Dendritic cell treated with granulocyte-macrophage colony-stimulating factor and Interleukin-4, amounts not matched to agents 40 ng/mL and 50 ng/mL, for 4 days (primary cell): ENCODE measurements at regions not wholly inside any gene's neighbourhood (a gene's known extent, or its start where the extent isn't known, plus 50 kb on each side); places are given as distances from the start of the nearest gene placed in this dataset.
"Not testable (repeated sequence)": the region's sequence is repeated elsewhere in the genome, so short reads cannot be mapped to it uniquely, and the experiment has no call there.

Experiments used
- H3K27ac Mint-ChIP-seq: one replicate; pipeline ENCODE4 v1.8.0; 2022; ENCODE audit warnings: mild to moderate bottlenecking, mixed read lengths
- H3K27me3 Mint-ChIP-seq: one replicate; pipeline ENCODE4 v1.8.0; 2022; ENCODE audit warnings: mild to moderate bottlenecking, mixed read lengths
- H3K36me3 Mint-ChIP-seq: one replicate; pipeline ENCODE4 v1.8.0; 2022; ENCODE audit warnings: low read depth, mixed read lengths
- H3K4me1 Mint-ChIP-seq: one replicate; pipeline ENCODE4 v1.8.0; 2022; ENCODE audit warnings: low read depth, mixed read lengths
- H3K4me3 Mint-ChIP-seq: one replicate; pipeline ENCODE4 v1.8.0; 2022; ENCODE audit warnings: mild to moderate bottlenecking, moderate library complexity, mixed read lengths
- H3K9me3 Mint-ChIP-seq: one replicate; pipeline ENCODE4 v1.8.0; 2022; ENCODE audit warnings: mixed read lengths
- intact Hi-C: fragments of 100-400 bp; cut with micrococcal nuclease; formaldehyde crosslinking; loops from one replicate; pipeline ENCODE4 v1.15.0; 2022

GRCh38 chr10:106044503-106044902 lies 1120.0 kb downstream of the SORCS1 start:
- Mint-ChIP-seq H3K4me3 (no peak overlapping the region), H3K4me1 (no peaks in the 10 kb centered on the region), H3K9me3 (no peaks in the 10 kb centered on the region), H3K27me3 (no peaks in the 10 kb centered on the region), H3K27ac (no peak overlapping the region), H3K36me3 (no peaks in the 10 kb centered on the region)
- intact Hi-C loops: no loop called here

GRCh38 chr10:106043863-106044262 lies 1120.6 kb downstream of the SORCS1 start:
- H3K27me3 Mint-ChIP-seq: no peaks in the 10 kb centered on the region
- H3K9me3 Mint-ChIP-seq: no peaks in the 10 kb centered on the region
- no peak overlapping the region for H3K4me3 Mint-ChIP-seq
- intact Hi-C loops: no loop called here
- H3K36me3 Mint-ChIP-seq: no peaks in the 10 kb centered on the region
- H3K27ac Mint-ChIP-seq: no peak overlapping the region
- no peaks in the 10 kb centered on the region for H3K4me1 Mint-ChIP-seq

- Mint-ChIP-seq H3K27me3 (no peaks in the 10 kb centered on the region), H3K9me3 (no peaks in the 10 kb centered on the region), H3K27ac (no peak overlapping the region), H3K4me1 (no peaks in the 10 kb centered on the region), H3K36me3 (no peaks in the 10 kb centered on the region), H3K4me3 (no peak overlapping the region)
- intact Hi-C loops: no loop called here
Measured at GRCh38 chr10:106038246-106038645, 1126.3 kb downstream of the SORCS1 start.

- Mint-ChIP-seq H3K27me3 (no peaks in the 10 kb centered on the region), H3K27ac (no peak overlapping the region), H3K36me3 (no peaks in the 10 kb centered on the region), H3K4me1 (no peaks in the 10 kb centered on the region), H3K9me3 (no peaks in the 10 kb centered on the region), H3K4me3 (no peak overlapping the region)
- intact Hi-C loops: no loop called here
Measured at GRCh38 chr10:106033065-106033464, 1131.4 kb downstream of the SORCS1 start.

DNA sequence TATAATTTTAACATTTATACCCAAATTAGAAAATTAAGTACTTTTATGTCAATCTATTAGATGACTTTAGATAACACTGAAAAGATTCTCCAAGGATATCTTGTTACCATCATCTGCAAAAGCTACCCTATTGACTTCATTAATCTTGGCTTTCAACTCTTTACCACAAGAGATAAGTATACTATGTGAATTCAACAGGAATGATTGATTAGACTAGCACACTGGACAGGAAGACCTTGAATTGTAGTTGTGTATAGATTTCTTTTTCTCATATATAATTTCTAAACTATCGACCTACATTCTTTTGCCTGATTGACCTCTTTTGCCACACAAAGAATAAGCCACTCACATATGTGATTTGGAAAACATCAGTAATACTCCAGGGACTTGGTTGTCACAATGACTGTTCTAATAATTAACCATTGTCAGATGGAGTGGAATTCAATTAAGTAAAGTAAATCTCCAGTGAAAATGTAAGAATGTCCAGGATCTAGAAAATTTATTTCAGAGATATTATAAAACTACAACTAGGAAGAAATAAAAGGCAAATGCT lies 1132.0 kb downstream of the SORCS1 start:
- Mint-ChIP-seq H3K36me3 (no peaks in the 10 kb centered on the region), H3K27ac (no peak overlapping the region), H3K4me1 (no peaks in the 10 kb centered on the region), H3K27me3 (no peaks in the 10 kb centered on the region), H3K4me3 (no peak overlapping the region), H3K9me3 (no peaks in the 10 kb centered on the region)
- intact Hi-C loops: no loop called here

- intact Hi-C loops: no loop called here
- no peak overlapping the region for H3K4me3 Mint-ChIP-seq
- no peak overlapping the region for H3K27ac Mint-ChIP-seq
- no peaks in the 10 kb centered on the region for H3K36me3 Mint-ChIP-seq
- no peaks in the 10 kb centered on the region for H3K9me3 Mint-ChIP-seq
- no peaks in the 10 kb centered on the region for H3K27me3 Mint-ChIP-seq
- H3K4me1 Mint-ChIP-seq: no peaks in the 10 kb centered on the region
Measured at GRCh38 chr10:106027240-106027639, 1137.3 kb downstream of the SORCS1 start.

DNA sequence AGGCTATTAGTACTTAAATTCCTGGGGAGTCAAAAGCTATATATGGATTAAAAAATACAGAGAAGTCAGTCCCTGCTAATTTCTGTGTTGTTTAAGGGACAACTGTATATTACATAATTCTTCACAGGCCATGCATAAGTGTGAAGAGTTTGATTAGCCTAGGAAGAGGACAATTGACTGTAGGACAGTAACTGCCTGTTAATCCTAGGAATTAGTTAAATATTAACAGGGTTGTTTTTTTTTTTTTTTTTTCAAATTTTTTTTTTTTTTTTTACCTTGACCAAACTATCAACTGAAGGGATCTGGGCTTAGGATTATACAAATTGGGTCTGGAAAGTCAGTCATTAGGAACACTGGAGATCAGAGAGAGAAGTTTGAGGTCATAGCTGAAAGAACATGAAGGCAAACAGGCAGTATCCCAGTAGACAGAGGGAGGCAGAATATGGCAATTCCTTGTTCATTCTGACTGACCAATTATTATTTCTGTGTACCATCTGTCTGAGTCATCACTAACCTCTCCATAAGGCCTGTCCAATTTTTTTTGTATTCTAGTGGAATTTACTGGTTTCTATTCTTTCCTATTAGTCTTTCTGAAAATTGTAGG lies 1139.2 kb downstream of the SORCS1 start:
- no peak overlapping the region for H3K27ac Mint-ChIP-seq
- no peaks in the 10 kb centered on the region for H3K4me1 Mint-ChIP-seq
- H3K4me3 Mint-ChIP-seq: no peak overlapping the region
- no peaks in the 10 kb centered on the region for H3K36me3 Mint-ChIP-seq
- H3K9me3 Mint-ChIP-seq: no peaks in the 10 kb centered on the region
- intact Hi-C loops: no loop called here
- H3K27me3 Mint-ChIP-seq: no peaks in the 10 kb centered on the region

DNA sequence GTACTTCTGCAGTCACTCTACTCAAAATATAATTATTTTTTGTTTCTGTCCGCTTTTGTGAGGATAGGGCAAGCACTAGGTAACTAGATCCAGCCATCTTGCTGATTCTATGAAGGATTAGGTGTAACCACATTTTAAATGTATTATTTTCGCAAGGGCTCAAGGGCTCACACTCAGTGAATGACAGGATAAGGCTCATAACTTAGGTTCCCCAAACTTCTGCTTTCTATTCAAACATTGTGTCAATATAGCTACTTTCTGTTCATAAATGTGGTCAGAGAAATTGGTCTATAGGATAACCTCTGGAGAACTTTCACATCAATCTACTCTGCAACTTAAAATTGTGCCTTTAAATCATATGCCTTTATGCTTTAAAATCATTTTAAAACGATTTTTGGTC lies 1141.2 kb downstream of the SORCS1 start:
- Mint-ChIP-seq H3K4me3 (no peak overlapping the region), H3K27ac (no peak overlapping the region), H3K27me3 (no peaks in the 10 kb centered on the region), H3K4me1 (no peaks in the 10 kb centered on the region), H3K36me3 (no peaks in the 10 kb centered on the region), H3K9me3 (no peaks in the 10 kb centered on the region)
- intact Hi-C loops: no loop called here

- intact Hi-C loops, H3K27me3 Mint-ChIP-seq, H3K36me3 Mint-ChIP-seq, H3K4me1 Mint-ChIP-seq, H3K27ac Mint-ChIP-seq, H3K4me3 Mint-ChIP-seq: not testable (repeated sequence)
- peaks cover 15% of the 10 kb centered on the region for H3K9me3 Mint-ChIP-seq
Measured at GRCh38 chr10:106019559-106019958, 1144.9 kb downstream of the SORCS1 start.

GRCh38 chr10:106015369-106016199 lies 1148.9 kb downstream of the SORCS1 start:
- intact Hi-C loops, H3K4me3 Mint-ChIP-seq, H3K27me3 Mint-ChIP-seq, H3K4me1 Mint-ChIP-seq, H3K27ac Mint-ChIP-seq, H3K36me3 Mint-ChIP-seq: not testable (repeated sequence)
- H3K9me3 Mint-ChIP-seq: peaks cover 20% of the 10 kb centered on the region

- Mint-ChIP-seq H3K4me1 (no peaks in the 10 kb centered on the region), H3K9me3 (peaks cover 10% of the 10 kb centered on the region), H3K4me3 (no peak overlapping the region), H3K27me3 (no peaks in the 10 kb centered on the region), H3K36me3 (no peaks in the 10 kb centered on the region), H3K27ac (no peak overlapping the region)
- intact Hi-C loops: no loop called here
Measured at GRCh38 chr10:106011250-106011649, 1153.3 kb downstream of the SORCS1 start.

DNA sequence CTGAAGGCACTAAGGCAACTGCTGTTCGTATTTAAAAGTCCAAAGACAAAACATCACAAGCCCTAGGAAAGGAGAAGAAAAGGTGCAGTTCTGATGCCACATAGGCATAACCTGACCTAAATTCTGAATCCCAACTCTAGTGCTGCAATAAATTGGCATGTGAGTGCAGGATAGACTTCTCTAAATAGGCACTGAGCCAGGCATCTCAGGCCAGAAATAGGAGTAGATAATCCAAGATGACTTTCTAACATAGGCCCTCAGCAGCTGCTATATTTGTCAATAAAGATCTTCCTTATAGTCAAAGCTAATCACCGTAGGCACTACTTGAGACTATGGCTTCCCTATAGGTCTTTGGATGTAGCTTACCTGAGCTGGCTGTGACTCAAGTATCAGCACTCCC lies 1163.8 kb downstream of the SORCS1 start:
- intact Hi-C loops: no loop called here

DNA sequence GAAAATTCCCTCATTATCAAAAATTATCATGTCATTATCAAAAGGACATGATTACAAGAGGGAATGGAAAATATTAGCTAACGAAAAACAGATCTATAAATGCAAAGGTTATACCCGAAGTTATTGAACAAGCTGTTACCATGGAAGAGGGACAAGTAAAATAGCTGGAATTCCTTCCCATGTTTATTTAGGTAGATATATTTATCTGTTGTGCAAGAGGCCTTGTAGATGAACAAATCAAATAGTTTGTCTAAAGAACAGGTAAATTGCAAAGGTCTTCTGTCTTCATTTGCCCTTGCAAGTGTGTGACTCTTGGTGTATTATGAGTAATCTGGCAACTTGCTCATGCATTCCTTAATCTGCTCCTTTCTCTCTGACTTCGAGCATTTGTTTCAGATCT lies 1170.9 kb downstream of the SORCS1 start:
- intact Hi-C loops: no loop called here
- Mint-ChIP-seq H3K27ac (no peak overlapping the region), H3K4me3 (no peak overlapping the region), H3K4me1 (no peaks in the 10 kb centered on the region), H3K27me3 (no peaks in the 10 kb centered on the region), H3K36me3 (no peaks in the 10 kb centered on the region), H3K9me3 (no peaks in the 10 kb centered on the region)

More for the DNA sequence above, 1163.8 kb downstream of the SORCS1 start:
- H3K27me3 Mint-ChIP-seq: no peaks in the 10 kb centered on the region
- no peaks in the 10 kb centered on the region for H3K9me3 Mint-ChIP-seq
- no peak overlapping the region for H3K4me3 Mint-ChIP-seq
- H3K36me3 Mint-ChIP-seq: no peaks in the 10 kb centered on the region
- H3K27ac Mint-ChIP-seq: no peak overlapping the region
- H3K4me1 Mint-ChIP-seq: no peaks in the 10 kb centered on the region

- H3K4me1 Mint-ChIP-seq: no peaks in the 10 kb centered on the region
- H3K36me3 Mint-ChIP-seq: no peaks in the 10 kb centered on the region
- intact Hi-C loops: no loop called here
- peaks cover 4% of the 10 kb centered on the region for H3K9me3 Mint-ChIP-seq
- H3K27me3 Mint-ChIP-seq: no peaks in the 10 kb centered on the region
- no peak overlapping the region for H3K27ac Mint-ChIP-seq
- no peak overlapping the region for H3K4me3 Mint-ChIP-seq
Measured at GRCh38 chr10:105992928-105993327, 1171.6 kb downstream of the SORCS1 start.
